Upper lobe of left lung (tissue), 4 donors: ENCODE measurements at regions not wholly inside any gene's neighbourhood (a gene's known extent, or its start where the extent isn't known, plus 50 kb on each side); places are given as distances from the start of the nearest gene placed in this dataset.

ENCODE experiments used
- EP300 ChIP-seq, 4 donors: sonication (generic); formaldehyde crosslinking; IDR thresholded peaks; one replicate each; pipeline ENCODE4 v1.5.1; 2017; ENCODE audit warnings: antibody characterized with exemption in 4 of 4, control low read depth in 2 of 4
- POLR2A ChIP-seq, 4 donors: fragments of 450-650 bp; IDR thresholded peaks; one replicate each; pipeline ENCODE4 v1.5.1; 2016 to 2017; ENCODE audit warnings: antibody characterized with exemption in 4 of 4, mild to moderate bottlenecking in 2 of 4
- TF ChIP-seq, protein P1 (sequence below), 6 experiments: fragments of 450-650 bp in 4 of 6; fragments of 200-600 bp in 2 of 6; sonication (generic) in 2 of 6; IDR thresholded peaks; one replicate each; pipeline ENCODE4 v1.5.1; 2016 to 2019; ENCODE audit warnings: antibody characterized with exemption in 6 of 6

DNA sequence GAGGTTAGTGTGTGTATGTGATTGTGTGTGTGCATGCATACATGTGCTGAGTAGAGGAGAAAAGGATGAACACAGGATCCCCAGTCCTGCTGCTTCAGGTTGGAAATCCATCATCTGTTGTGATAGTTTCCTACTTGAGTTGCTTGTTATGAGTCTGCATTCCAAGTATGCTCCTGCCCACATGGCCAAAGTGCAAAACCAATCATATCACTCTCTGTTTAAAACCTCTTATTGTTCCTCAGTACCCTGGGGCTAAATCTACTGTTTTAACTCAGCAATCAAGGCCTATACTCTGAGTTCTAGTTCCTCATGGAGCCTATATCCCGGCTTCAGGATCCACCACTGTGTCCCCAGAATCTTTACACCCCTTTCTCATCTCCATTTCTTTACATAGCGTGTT lies 139.9 kb upstream of the TLE3 start:
- TF ChIP-seq, protein P1, sequence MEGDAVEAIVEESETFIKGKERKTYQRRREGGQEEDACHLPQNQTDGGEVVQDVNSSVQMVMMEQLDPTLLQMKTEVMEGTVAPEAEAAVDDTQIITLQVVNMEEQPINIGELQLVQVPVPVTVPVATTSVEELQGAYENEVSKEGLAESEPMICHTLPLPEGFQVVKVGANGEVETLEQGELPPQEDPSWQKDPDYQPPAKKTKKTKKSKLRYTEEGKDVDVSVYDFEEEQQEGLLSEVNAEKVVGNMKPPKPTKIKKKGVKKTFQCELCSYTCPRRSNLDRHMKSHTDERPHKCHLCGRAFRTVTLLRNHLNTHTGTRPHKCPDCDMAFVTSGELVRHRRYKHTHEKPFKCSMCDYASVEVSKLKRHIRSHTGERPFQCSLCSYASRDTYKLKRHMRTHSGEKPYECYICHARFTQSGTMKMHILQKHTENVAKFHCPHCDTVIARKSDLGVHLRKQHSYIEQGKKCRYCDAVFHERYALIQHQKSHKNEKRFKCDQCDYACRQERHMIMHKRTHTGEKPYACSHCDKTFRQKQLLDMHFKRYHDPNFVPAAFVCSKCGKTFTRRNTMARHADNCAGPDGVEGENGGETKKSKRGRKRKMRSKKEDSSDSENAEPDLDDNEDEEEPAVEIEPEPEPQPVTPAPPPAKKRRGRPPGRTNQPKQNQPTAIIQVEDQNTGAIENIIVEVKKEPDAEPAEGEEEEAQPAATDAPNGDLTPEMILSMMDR (IDR thresholded peaks at IDR 0.05): no peak
- TF ChIP-seq POLR2A (IDR thresholded peaks at IDR 0.05) (no peak), EP300 (IDR thresholded peaks at IDR 0.05) (no peak)
